ENCODE measurements at regions not wholly inside any gene's neighbourhood (a gene's known extent, or its start where the extent isn't known, plus 50 kb on each side); places are given as distances from the start of the nearest gene placed in this dataset.

- DNase-seq (ENCODE audit: low spot score): no peak
Measured at GRCh38 chr16:54362591-54363206, 76.1 kb upstream of the IRX3 start.

DNA sequence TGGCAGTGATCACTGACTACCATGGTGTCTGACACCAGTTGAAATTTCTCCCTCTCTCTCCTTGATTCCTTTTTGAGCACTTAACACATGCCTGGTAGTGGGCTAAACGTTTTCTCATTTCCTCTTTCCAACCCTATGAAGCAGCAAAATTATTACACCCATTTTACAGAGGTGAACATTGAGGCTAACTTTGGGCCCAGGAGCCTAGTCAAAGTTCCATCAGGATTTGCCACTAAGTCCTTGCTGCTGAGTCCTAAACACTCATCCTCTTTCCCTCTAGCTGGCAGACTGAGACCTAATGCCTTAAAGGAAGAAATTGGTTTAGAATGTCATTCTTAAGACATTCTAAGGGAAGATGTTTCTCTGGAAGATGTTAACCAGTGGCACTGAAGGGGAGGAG is 74.7 kb upstream of the IRX3 start:
- DNase-seq (ENCODE audit: low spot score): no peak

- DNase-seq (ENCODE audit: low spot score): no peak
Measured at GRCh38 chr16:54360681-54361080, 74.1 kb upstream of the IRX3 start.

DNA sequence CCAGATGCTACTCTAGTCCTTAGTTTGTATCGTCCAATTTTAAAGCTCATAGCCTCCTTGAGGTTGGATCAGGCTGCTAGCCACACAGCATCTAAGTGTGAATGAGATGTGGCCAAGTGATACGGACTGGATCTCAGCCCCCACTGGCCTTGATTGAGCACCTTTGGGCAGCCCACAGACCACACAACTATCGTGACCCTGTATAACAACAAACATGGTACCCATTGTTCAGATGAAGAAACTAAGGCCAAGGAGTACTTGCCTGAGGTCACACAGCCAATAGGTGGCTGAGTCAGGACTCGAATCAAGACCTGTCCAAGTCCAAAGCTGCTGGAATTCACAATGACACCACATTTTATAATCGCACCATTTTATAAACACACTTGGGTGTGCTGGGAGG is 73.0 kb upstream of the IRX3 start:
- DNase-seq (ENCODE audit: low spot score): no peak

DNA sequence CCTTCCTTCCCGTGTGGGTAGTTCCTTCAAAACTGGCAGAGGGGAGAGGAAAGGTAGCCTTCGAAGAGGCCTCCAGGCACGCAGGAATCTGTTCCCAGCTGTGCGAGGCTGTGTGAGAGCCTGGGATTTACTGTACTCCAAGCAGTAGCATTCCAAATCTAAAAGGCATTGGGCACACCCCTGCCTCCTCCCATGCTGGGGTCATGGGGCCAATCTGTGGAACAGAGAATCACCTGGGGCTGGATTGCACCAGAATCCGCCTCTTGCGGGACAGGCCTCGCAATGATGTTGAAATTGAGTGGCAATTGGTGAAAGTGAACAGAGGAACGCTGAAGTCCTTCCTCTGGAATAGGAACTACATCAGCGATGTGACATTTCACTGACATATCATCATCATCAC is 72.5 kb upstream of the IRX3 start:
- DNase-seq (ENCODE audit: low spot score): no peak

GRCh38 chr16:54356391-54356790 is 69.8 kb upstream of the IRX3 start:
- no peak for DNase-seq (ENCODE audit: low spot score)

- no peak for DNase-seq (ENCODE audit: low spot score)
Measured at GRCh38 chr16:54355251-54355650, 68.7 kb upstream of the IRX3 start.

DNA sequence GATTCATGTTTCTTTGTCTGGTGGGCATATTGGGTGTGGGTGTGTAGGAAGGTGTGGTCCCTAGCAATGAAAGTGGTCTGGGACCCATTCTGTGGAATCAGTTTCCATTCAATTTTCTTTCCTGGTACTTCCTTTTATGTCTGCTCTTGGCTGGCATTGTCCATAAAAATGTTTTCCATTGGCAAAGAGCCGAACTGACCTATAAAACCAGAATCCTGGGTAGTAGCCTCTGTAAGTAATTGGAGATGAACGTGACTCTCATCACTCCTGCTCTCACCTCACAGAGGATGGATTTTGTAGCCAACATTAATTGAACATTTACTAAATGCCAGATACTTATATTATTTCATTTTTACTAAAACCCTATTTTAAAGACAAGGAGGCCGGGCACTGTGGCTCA is 66.5 kb upstream of the IRX3 start:
- DNase-seq (ENCODE audit: low spot score): no peak

- no peak for DNase-seq (ENCODE audit: low spot score)
Measured at GRCh38 chr16:54351171-54351570, 64.6 kb upstream of the IRX3 start.

DNA sequence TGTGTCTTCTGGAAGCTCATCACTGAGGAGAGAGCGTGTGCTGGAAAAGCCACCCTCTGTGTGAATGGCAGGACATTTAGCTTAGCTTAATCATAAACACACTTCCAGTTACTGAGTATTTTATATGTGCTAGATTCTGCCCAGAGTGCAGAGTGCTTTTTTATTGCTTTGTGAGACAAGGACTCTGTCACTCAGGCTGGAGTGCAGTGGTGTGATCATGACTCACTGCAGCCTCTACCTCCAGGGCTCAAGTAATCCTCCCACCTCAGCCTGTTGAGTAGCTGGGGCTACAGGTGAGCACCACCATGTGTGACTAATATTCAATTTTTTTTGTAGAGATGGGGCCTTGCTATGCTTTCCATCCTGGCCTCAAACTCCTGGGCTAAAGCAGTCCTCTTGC is 61.4 kb upstream of the IRX3 start:
- DNase-seq (ENCODE audit: low spot score): no peak

GRCh38 chr16:54346041-54346440 is 59.5 kb upstream of the IRX3 start:
- no peak for DNase-seq (ENCODE audit: low spot score)

- no peak for DNase-seq (ENCODE audit: low spot score)
Measured at GRCh38 chr16:54344646-54345630, 58.4 kb upstream of the IRX3 start.

DNA sequence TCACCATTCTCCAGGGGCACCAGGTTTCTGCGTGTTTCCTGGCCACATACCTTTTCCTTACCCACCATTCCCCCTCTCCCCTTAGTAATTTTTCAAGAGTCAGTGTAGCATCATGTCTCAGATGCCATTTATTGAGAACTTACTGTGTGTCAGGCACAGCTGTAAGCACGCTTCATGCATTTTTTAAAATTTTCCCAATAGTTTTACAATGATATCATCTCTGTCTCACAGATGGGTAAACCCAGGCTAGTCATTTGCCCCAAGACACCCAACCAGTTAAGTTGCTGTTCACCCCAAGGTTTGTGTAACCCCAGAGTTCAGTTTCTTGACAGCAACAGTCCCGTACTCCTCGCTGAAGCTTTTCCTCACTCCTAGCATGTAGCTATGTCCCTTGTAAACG is 56.4 kb upstream of the IRX3 start:
- DNase-seq (ENCODE audit: low spot score): no peak

- DNase-seq (ENCODE audit: low spot score): no peak
Measured at GRCh38 chr16:54341892-54342776, 55.5 kb upstream of the IRX3 start.

- no peak for DNase-seq (ENCODE audit: low spot score)
Measured at GRCh38 chr16:54340531-54340930, 53.9 kb upstream of the IRX3 start.

- no peak for DNase-seq (ENCODE audit: low spot score)
Measured at GRCh38 chr16:54336631-54337204, 50.1 kb upstream of the IRX3 start.
